ENCODE measurements at regions not wholly inside any gene's neighbourhood (a gene's known extent, or its start where the extent isn't known, plus 50 kb on each side); places are given as distances from the start of the nearest gene placed in this dataset.

DNA sequence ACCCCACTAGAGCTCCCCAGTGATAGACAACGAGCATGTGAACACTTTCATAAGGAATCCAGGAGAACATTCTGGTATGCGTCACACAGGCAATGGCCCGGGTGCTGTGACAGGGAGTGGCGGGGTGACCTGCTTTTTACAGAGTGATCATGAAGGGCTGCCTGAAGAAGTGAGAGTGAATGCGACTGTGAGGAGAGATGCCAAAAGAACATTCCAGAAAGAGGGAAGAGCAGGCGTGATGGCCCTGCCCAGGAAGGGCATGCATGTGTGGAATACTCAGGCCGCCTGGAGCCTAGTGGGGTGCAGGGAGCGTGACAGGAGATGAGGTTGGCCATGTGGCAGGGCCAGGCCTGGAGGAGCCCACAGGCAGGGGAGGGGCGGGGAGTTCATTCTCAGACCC is 53.8 kb downstream of the FZD10 start:
- no peak for DNase-seq

DNA sequence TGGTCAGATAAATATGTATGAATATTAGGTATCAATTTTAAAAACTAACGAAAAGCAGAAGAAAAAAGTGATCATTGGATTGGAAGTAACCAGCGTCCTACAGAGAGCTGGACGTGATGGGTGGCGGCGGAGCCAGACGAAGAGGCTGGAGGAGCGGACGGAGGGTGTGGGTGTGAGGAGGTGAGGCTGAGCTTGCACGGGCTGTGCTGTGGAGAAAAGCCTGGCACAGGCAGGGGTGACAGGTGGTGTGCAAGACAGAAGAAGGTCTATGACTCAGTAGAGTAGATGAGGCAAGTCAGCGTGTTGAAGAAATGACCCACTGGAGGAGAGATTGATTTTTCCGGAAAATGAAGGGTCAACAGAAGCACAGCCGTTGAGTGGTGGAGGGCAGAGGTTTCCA is 56.4 kb downstream of the FZD10 start:
- no peak for DNase-seq

DNA sequence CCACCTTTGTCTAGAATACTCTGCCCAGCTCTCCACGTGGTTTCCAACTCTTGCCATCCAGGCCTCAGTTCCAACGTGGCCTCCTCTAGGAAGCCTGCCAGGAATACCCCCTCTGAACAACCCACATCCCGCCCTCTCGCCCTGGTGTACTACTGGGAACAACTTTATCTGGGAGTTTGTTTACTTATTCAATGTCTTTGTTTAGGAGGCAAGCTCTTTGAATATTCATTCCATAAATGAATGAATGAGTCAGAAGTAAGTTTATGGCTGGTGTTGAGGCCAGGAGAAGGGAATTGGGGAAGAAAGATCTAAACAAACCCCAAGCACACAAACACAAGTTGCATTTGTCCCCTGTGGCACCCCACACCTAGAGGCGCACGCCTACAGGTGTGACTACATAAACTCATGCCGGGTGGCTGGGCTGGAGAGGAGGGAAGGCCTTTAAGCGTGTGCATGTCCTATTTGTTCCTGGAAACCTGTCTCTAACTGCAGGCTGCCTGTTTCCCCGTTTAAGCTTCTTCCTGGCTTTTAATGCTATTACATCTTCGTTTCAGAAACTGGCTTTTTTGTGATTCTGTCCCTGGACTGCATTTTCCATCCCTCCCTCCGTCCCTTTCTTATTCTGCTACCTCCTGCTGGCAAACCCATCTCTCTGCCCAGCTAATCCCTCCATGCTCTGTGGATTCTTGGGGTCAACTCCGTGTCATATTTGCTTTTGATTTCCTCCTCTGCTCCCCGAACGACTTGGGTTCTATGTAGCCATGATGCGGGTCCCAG is 57.9 kb downstream of the FZD10 start:
- DNase-seq: no peak

DNA sequence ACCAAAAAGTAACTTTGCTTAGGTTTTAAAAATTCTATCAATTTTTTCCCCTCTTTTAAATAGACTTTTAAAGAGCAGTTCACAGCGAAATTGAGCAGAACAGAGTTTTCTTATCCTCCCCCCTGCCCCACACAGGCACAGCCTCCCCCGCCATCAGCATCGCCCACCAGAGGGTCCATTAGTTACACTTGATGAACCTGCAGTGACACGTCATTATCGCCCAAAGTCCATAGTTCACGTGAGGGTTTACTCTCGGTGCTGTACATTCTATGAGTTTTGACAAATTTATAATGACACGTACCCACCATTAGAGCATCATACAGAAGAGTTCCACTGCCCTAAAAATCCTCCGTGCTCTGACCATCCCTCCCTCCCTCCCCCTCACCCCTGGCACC is 58.4 kb downstream of the FZD10 start:
- no peak for DNase-seq

DNA sequence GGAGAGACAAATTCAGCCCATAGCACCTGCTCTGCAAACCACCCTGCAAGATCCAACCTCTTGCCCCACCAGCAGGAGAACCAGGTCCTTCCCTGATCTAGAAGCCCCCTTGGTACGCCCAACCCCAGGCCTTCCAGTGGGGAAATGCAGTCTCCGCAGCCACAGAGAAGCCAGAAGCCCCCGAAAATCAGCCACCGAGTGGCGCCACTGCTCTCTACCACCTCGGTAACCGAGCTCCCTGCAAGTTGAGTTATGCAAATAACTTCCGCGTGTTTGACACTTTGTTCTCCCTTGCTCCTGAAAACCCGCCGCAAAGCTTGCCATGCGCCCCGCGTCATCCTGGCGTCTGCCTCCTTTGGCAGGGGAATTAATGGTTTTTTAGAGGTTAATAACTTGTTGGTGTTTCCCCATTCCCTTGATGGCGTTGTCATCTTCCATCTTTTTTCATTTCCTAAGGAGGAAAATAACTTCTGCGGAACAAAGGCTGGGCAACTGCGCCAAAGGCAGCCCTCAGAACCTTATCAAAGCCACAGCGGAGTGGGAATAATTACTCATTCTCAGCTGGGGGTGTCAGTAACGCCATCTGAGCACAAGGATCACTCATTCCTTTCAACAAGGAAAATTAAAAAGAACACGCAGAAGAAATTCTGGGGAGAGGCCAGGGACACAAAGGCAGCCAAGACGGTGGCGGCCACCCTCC is 60.4 kb downstream of the FZD10 start:
- no peak for DNase-seq

DNA sequence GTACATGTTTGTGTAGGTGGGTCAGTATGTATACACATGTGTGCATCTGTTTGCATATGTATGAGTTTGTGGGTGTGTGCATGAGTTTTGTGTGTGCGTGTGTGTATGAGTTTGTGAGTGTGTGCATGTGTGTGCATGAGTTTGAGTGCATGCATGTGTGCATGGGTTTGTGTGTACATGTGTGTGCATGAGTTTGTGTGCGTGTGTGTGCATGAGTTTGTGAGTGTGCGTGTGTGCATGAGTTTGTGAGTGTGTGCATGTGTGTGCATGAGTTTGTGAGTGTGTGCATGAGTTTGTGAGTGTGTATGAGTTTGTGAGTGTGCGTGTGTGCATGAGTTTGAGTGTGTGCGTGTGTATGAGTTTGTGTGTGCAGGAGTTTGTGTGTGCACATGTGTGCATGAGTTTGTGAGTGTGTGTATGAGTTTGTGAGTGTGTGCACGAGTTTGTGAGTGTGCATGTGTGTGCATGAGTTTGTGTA is 61.5 kb downstream of the FZD10 start:
- no peak for DNase-seq

DNA sequence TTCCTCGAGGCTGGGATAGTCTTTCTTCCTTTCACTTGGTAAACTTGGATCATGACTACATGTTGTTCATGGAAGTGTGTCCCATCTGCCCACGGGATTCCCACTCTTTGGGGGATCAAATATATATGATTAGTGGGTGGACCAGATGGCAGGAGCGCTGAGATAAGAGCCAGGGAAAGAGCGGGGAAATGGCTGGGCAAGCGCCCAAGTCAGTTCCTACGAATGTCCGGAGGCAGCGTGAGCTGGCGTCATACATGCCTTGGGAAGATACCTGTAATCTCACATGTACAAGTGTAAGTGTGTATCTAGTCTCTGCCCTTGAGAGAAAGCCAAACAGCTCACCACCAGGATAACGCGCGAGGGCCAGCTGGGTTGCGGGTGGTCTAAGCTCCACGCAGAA is 62.3 kb downstream of the FZD10 start:
- DNase-seq: no peak

DNA sequence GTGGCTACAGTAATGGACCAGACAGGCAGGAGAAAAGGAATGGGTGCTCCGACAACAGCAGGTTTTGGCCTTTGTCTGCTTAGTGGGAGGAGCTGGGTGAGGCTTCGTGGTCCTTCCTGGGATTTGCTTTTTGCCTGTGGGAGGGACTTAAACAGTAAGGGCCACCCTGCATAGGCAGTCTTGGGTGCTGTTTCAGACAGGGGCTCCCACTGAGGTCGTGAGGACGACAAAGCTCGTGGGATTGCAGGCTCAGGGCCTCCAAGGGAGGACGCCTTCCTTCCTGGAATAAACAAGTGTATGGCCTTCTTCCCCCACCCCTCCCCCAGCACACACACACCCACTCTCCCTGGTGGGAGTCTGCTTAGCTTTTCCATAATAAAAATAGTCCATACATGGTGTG is 63.1 kb downstream of the FZD10 start:
- DNase-seq: no peak

DNA sequence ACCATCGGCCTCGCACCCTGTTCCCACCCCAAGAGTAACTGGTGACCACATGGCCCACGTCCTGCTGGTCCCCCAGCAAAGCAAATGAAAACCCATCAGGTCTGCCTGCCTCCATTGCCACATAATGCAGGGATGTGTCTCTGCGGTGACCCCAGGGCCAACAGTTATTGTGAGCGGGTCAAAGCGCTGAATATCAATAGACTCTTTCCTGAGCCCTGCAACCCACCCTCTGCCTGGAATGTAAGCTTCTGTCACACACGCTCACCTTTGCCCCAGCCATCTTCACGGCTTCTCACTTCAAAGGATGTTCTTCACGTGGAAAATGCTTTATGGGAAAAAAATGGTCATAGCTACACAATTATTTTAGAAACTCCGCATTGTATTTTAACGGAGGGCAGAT is 63.9 kb downstream of the FZD10 start:
- DNase-seq: no peak

DNA sequence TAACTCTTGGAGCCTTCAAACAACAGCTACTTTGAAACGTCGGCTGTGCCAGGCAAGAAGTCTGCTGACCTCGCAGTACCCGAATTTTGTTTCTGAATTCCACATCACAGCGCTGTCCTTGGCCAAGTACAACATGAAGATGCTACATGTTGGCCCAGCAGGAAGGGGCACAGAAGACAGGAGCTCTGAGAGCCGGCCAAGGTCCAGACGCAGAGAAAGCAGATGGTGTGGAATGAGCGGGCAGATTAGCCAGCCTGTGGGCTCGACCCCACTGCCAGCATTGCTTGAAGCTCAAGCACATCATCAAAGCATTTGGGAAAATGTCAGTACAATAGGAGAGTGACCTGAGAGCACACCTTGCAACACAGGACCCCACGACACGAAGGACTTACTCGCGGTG is 64.5 kb downstream of the FZD10 start:
- no peak for DNase-seq

DNA sequence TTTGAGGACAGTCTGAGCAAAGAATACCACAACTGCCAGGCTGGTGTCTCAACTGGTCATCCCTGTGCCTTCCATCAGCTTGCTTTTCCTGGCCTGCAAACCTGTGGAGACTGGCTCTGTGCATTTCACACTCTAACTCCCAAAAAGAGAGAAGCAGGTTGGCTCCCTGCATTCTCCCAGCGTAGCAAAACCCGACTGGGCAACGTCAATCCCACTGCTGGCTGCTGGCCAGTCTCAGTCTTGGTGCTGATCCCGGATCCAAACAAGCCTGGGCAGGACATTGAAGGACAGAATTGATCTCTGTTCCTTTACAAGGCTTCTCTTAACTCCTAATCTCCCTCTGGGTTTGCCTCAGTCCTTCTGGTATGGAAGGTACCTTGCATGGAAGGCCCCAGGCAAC is 65.4 kb downstream of the FZD10 start:
- DNase-seq: no peak

DNA sequence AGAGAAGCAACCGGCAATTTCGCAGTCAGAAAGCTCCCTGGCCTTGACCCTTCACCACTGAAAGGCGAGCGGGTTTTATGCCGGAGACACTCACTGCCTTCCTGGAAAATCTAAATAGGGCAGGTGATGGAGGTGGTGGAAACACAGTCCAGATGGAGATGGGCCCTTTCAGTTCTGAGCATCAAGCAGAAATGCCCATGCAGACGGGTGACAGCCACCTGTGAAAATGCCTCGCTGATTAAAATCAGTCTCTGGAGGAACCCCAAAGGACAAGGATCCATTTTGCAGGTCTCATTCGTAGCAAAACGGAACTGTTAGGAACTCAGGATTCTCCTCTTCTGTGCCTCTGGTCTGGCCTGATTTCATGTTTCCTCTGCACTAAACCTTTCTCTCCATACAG is 74.2 kb downstream of the FZD10 start:
- no peak for DNase-seq

DNA sequence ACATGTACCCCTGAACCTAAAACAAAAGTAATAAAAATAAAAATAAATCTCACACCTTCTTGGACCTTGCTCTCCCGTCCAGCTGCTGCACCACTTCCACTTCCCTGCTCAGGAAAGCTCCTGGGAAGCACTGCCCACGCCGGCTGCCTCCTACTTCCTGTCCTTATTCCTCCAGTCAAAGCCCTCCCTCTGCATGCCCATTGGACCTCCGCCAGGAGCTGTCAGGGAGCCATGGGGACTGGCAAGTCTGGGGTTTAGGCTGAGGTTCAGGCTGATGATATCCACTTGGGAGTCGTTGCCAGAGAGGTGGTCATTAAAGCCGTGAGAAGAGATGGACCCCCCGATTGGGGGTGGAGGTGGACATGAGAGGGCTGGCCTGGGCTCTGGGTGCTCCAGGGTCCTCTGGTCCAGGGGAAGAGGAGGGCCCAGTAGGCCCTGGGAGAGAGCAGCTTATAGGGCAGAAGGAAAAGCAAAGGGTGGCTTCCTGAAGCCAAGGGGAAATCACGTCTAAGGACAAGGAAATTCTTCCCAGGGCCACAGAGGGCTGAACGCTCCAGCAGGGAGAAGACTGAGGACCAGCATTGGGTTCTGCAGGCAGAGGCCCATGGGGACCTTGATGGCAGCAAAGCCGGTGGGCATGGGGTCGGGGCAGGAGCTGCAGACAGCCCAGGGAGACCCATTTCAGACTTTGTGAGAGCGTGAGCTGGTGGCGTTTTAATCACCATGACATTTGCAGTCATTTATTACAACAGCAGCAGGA is 78.7 kb downstream of the FZD10 start:
- no peak for DNase-seq

DNA sequence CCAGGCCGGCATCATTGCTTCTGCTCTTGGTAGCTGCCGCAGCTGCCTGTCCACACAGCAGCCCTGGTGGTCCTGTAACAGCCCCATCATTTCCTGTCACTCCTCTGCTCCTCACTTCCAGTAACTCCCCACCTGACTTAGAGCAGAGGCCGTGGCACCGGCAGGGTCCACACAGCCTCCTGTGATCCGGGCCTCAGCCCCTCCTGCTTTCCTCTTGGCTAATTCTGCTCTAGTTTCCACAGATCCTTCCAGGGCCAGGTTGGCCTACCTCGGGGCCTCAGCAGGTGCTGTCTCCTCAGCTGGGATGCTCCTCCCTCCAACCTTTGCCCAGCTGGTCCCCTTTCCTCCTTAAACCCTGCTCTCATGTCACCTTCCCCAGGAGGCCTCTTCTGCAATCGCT is 80.2 kb downstream of the FZD10 start:
- no peak for DNase-seq

DNA sequence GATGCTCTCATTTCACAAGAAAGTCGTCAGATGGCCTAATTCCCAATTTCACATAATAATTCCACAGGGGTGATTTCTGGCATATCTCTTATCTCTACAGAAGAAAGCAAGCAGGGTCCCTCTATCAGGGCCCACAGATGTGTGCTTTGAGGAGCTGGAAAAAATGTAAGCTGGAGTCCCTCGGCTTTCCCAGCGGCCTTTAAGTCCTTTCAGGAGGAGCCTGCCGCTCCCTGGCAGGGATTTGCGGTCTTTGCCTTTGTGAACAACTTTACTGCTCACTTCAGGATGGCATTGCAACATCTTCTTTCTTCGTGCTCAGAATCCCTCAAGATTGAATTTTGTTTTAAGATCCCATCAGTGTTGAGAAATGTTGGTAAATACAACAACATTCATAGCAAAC is 83.0 kb downstream of the FZD10 start:
- no peak for DNase-seq

DNA sequence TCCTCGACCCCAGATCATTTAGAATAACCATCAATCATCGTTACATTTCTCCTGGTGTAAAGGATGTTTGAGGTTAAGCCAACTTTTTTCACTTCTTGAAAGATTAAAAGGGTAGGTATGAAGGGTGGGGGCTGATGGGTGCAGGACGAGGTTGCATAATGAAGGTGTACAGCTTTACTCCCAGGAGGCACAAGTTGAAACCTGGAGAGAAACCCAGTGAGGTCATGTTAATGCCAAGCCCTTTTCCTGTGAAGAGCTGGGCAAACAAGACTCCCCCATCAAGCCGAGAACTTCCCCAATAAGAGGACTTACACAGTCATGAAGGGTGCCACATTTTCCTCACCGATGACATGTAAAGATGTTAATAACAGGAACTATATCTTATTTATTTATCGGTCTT is 84.3 kb downstream of the FZD10 start:
- DNase-seq: no peak

DNA sequence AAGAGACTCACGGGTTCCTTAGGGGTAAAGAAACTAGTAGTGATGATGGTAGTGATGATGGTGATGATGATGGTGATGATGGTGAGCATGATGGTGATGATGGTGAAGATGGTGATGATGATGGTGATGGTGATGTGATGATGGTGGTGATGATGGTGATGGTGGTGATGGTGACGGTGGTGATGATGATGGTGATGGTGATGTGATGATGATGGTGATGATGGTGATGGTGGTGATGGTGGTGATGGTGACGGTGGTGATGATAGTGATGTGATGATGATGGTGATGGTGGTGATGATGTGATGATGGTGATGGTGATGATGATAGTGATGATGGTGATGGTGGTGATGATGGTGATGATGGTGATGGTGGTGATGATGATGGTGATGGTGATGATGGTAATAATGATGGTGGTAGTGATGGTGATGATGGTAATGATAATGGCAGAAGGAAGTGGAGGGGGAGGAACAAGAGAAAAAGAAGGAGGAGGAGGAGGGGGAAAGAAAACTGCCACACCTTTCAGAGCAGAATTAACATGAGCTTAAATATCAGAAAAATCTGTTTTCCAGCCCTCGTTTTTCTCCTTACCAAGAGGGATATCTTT is 85.5 kb downstream of the FZD10 start:
- no peak for DNase-seq

DNA sequence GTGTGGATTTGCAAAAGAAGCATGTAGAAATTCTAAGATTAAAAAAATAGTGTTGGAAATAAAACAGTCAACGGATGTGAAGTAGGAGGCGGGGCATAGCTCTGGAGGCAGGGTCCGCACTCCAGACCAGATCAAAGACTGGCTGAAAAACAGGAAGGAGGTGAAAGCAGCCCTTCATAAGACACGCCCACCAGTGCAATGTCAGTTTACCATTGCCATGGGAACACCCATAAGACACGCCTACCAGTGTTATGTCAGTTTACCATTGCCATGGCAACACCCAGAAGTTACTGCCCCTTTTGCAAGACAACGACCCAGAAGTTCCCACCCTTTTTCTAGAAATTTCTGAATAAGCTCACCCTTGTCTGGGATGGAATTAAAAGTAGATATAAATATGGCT is 87.1 kb downstream of the FZD10 start:
- no peak for DNase-seq

DNA sequence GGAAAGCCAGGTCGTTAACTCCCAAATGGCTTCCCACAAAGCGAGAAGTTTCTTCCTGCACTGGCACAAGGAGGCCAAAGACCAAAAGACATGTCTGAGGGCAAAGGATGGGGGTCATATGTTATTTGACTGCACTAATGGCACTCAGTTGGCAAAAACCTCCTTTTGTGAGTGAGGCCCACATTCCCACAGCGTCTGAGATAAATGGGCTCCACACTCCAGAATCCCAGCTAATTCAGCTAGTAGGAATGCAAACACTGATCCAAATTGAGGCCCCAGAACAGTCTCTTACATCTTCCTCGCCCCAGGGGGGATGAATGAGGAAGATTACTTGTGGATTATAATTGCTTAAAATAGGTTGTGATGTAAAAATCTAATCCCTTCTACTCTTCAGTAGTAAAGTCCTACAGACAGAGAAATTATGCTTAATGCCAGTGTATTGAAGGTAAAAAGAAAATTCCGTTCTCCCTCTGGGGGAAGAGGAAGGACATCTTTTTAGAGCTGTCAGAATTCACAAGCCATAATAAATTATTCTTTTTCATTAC is 86.4 kb upstream of the PIWIL1 start:
- no peak for DNase-seq

DNA sequence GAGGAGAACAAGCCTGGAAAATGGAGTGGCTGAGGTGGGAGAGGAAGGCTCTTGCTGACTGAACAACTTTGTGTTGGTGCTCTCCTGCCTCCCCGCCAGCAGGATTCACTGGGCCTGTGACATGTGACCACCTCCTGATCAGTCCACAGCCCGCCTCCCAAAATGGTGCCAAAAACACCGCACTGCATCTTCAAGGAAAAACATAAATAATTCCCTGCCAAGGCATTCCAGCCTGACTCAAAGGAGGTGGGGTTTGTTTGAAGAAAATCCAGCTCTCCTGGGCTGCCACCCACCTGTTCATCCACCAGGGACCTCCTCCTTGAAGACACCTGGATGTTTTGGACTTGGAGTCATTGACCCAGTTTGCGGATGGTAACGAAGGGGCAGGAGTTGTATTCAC is 83.8 kb upstream of the PIWIL1 start:
- DNase-seq: no peak

DNA sequence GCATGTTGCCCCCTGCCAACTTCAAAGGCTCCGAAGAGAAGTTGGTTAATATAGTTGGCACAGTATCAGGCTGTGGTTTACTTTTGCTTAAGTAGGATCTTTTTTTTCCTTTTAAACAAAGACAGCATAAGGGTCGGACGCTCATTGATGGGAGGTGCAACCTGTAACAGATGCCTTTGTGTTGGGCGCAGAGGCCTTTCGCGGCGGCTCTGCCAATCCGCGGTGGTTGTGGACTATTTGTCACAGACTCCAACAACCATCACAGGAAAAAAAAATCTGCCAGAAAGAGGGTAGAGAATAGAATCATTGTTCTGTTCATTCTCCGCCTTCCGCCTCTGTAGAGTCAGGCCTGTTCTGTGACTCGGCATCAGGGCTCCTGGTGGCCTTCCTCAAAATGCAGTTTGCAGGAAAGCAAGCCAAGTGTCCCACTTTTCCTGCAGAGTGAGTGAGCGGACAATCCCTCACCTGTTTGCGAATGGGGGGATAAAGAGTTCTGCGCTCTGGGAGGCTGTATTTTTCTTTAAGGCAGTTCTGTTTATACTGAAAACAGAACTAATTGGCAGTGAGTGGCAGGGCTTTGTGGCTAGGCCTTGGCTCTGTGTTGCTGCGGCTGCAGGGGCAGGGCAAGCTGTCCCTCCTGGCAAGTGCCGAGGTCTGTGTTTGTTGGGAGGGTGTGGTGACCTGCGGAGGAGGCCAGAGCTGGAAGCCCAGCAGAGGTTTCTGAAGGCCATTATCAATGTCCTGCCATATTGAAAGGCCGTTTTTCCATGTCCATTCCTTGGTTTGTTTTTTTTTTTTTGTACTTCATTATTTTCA is 83.0 kb upstream of the PIWIL1 start:
- DNase-seq: no peak

DNA sequence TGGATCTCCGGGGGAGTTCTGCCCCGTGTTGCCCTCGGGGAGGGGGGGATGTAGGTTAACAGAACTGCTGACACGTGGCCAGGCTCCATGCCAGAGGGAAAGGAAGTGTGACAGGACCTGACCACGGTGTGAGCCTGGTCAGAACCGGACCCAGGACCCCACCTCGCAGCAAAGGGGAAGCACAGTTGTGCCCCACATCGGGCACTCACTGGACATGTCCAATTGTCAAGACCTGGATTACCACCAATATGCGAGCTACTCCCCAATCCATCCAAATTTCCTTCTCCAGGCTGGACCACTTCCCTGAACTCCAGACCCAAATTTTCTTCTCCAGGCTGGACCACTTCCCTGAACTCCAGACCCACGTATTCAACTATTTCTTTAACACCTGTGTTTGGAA is 78.8 kb upstream of the PIWIL1 start:
- DNase-seq: no peak

Data from right forelimb (tissue), 1 donor.